ENCODE measurements at regions not wholly inside any gene's neighbourhood (a gene's known extent, or its start where the extent isn't known, plus 50 kb on each side); places are given as distances from the start of the nearest gene placed in this dataset.

DNA sequence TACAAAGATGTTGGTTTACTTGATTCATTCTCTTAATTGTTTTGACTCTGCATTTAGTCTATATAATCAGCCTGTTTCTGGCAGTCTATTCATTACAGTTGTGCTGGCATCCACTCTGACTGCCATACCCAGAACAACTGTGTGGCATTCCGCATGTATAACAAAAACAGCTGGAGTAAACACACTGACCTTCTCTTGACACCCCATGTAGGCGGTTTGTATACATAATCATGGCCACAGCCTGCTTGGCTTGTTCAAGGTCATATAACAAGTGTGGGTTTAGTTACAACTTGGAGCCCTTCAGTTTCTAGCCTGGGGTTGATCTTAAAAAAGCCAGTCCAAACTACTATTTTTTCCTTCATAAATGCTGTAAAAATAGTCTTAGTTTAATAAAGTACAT is 70.9 kb downstream of the MBL2 start:
- TF ChIP-seq POLR2A (IDR thresholded peaks at IDR 0.05): no peak
- TF ChIP-seq, protein P1, sequence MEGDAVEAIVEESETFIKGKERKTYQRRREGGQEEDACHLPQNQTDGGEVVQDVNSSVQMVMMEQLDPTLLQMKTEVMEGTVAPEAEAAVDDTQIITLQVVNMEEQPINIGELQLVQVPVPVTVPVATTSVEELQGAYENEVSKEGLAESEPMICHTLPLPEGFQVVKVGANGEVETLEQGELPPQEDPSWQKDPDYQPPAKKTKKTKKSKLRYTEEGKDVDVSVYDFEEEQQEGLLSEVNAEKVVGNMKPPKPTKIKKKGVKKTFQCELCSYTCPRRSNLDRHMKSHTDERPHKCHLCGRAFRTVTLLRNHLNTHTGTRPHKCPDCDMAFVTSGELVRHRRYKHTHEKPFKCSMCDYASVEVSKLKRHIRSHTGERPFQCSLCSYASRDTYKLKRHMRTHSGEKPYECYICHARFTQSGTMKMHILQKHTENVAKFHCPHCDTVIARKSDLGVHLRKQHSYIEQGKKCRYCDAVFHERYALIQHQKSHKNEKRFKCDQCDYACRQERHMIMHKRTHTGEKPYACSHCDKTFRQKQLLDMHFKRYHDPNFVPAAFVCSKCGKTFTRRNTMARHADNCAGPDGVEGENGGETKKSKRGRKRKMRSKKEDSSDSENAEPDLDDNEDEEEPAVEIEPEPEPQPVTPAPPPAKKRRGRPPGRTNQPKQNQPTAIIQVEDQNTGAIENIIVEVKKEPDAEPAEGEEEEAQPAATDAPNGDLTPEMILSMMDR (IDR thresholded peaks at IDR 0.05): no peak

All from upper lobe of left lung (tissue), 4 donors.